HepG2 (cell line): ENCODE measurements at regions not wholly inside any gene's neighbourhood (a gene's known extent, or its start where the extent isn't known, plus 50 kb on each side); places are given as distances from the start of the nearest gene placed in this dataset.
A peak's percentile ranks its signal among the peaks of the same experiment; 100 is the strongest.

ENCODE experiments used
- BCL6 ChIP-seq: IDR thresholded peaks from 2 replicates; pipeline ENCODE4 v1.6.1; 2016; ENCODE audit warnings: missing genetic modification reagents, missing compliant biosample characterization
- KDM4B ChIP-seq: sonication (generic); formaldehyde crosslinking; IDR thresholded peaks from 2 replicates; pipeline ENCODE4 v1.4.0; 2020; ENCODE audit warnings: missing genetic modification reagents
- KMT2B ChIP-seq: IDR thresholded peaks from 2 replicates; pipeline ENCODE4 v1.6.1; 2016; ENCODE audit warnings: missing genetic modification reagents, missing compliant biosample characterization
- NFYB ChIP-seq: sonication (generic); formaldehyde crosslinking; IDR thresholded peaks from 2 replicates; pipeline ENCODE4 v1.4.0; 2020; ENCODE audit warnings: missing genetic modification reagents
- PITX1 ChIP-seq: sonication (generic); formaldehyde crosslinking; IDR thresholded peaks from 2 replicates; pipeline ENCODE4 v1.5.1; 2020; ENCODE audit warnings: mild to moderate bottlenecking, missing genetic modification reagents
- ZFP37 ChIP-seq: sonication (generic); formaldehyde crosslinking; IDR thresholded peaks from 2 replicates; pipeline ENCODE4 v1.4.0; 2020; ENCODE audit warnings: missing genetic modification reagents, borderline replicate concordance
- ZNF850 ChIP-seq: sonication (generic); formaldehyde crosslinking; conservative IDR thresholded peaks from 2 replicates; pipeline ENCODE4 v1.9.0; 2021; ENCODE audit warnings: mild to moderate bottlenecking, missing genetic modification reagents
- ZNF891 ChIP-seq: sonication (generic); formaldehyde crosslinking; IDR thresholded peaks from 2 replicates; pipeline ENCODE4 v1.5.0; 2020; ENCODE audit warnings: mild to moderate bottlenecking, missing genetic modification reagents
- TF ChIP-seq, protein P1 (sequence below): sonication (generic); formaldehyde crosslinking; IDR thresholded peaks from 2 replicates; pipeline ENCODE4 v1.4.0; 2020; ENCODE audit warnings: missing genetic modification reagents
- TF ChIP-seq, protein P2 (sequence below): sonication (generic); formaldehyde crosslinking; IDR thresholded peaks from 2 replicates; pipeline ENCODE4 v1.4.0; 2020; ENCODE audit warnings: missing genetic modification reagents

DNA sequence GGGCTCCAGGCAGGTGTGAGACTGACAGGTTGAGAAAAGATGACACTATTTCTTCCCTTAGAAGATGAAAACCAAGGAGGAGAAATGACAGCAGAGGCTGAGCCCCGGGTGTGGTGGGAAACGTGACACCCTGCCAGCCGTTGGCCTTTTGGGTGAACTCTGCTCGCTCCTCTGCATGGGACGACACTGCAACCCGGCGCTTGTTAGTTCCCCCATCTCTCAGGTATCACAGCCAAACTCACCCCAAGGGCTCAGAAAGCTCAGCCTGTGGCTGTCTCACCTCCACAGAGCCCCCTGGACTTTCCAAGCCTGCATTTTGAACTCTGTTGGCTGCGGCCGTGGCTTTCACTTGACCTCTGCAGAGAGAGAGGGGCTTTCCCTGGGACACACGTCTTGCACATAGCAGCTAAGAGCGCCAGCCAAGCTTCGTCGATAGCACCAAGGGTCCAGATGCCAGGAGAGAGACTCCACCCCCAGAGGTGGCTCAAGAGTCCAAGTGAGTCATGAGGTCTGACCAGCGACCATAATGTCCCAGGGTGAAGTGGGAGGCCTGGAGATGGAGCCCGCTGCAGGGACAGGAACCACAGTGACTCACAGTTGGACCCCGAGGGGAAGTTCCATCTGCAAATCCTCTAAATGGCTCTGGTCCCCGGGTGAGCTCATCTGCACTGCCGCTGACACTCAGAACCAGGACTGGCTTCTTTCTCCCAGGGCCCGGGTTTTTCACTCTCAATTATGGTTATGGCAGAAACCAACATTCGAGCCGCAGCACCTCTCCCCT is 301.9 kb downstream of the SOX9 start (continued):
- TF ChIP-seq, protein P1, sequence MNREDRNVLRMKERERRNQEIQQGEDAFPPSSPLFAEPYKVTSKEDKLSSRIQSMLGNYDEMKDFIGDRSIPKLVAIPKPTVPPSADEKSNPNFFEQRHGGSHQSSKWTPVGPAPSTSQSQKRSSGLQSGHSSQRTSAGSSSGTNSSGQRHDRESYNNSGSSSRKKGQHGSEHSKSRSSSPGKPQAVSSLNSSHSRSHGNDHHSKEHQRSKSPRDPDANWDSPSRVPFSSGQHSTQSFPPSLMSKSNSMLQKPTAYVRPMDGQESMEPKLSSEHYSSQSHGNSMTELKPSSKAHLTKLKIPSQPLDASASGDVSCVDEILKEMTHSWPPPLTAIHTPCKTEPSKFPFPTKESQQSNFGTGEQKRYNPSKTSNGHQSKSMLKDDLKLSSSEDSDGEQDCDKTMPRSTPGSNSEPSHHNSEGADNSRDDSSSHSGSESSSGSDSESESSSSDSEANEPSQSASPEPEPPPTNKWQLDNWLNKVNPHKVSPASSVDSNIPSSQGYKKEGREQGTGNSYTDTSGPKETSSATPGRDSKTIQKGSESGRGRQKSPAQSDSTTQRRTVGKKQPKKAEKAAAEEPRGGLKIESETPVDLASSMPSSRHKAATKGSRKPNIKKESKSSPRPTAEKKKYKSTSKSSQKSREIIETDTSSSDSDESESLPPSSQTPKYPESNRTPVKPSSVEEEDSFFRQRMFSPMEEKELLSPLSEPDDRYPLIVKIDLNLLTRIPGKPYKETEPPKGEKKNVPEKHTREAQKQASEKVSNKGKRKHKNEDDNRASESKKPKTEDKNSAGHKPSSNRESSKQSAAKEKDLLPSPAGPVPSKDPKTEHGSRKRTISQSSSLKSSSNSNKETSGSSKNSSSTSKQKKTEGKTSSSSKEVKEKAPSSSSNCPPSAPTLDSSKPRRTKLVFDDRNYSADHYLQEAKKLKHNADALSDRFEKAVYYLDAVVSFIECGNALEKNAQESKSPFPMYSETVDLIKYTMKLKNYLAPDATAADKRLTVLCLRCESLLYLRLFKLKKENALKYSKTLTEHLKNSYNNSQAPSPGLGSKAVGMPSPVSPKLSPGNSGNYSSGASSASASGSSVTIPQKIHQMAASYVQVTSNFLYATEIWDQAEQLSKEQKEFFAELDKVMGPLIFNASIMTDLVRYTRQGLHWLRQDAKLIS (CRISPR knock-in tag), result 0 out of 2 replicates have a peak, but pooled peaks have one; percentile 83
- peak; percentile 74 for TF ChIP-seq ZNF891 (CRISPR knock-in tag)
- TF ChIP-seq NFYB, result no peak; the same call in 1 of the 2 replicates
- peak; percentile 80 for TF ChIP-seq BCL6 (CRISPR knock-in tag)
- TF ChIP-seq ZNF850 (CRISPR knock-in tag), result no peak
- TF ChIP-seq, protein P2, sequence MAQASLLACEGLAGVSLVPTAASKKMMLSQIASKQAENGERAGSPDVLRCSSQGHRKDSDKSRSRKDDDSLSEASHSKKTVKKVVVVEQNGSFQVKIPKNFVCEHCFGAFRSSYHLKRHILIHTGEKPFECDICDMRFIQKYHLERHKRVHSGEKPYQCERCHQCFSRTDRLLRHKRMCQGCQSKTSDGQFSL (CRISPR knock-in tag), result no peak
- TF ChIP-seq KMT2B (CRISPR knock-in tag), result no peak
- peak; percentile 64; the same call in 1 of the 2 replicates for TF ChIP-seq ZFP37 (CRISPR knock-in tag)
- TF ChIP-seq PITX1, result peak; percentile 44; the same call in 1 of the 2 replicates
- TF ChIP-seq KDM4B, result 0 out of 2 replicates have a peak, but pooled peaks have one; percentile 83
